ENCODE measurements at regions not wholly inside any gene's neighbourhood (a gene's known extent, or its start where the extent isn't known, plus 50 kb on each side); places are given as distances from the start of the nearest gene placed in this dataset.
A peak's percentile ranks its signal among the peaks of the same experiment; 100 is the strongest.

GRCh38 chr13:99663908-99664307, 162.6 kb downstream of the TM9SF2 start:
- DNase-seq (ENCODE audit: low read depth), result no peak

- DNase-seq (ENCODE audit: low read depth), result no peak
Observed at GRCh38 chr13:99663185-99663825, 162.0 kb downstream of the TM9SF2 start.

- DNase-seq (ENCODE audit: low read depth), result no peak
Observed at GRCh38 chr13:99662678-99663077, 161.4 kb downstream of the TM9SF2 start.

- DNase-seq (ENCODE audit: low read depth), result no peak
Observed at GRCh38 chr13:99661791-99662190, 160.5 kb downstream of the TM9SF2 start.

GRCh38 chr13:99659866-99660554, 158.7 kb downstream of the TM9SF2 start:
- no peak for DNase-seq (ENCODE audit: low read depth)

GRCh38 chr13:99659226-99659625, 158.0 kb downstream of the TM9SF2 start:
- DNase-seq (ENCODE audit: low read depth), result no peak

- DNase-seq (ENCODE audit: low read depth), result peak; percentile 61
Observed at GRCh38 chr13:99658261-99658991, 157.2 kb downstream of the TM9SF2 start.

GRCh38 chr13:99657848-99658260, 156.6 kb downstream of the TM9SF2 start:
- DNase-seq (ENCODE audit: low read depth), result peak; percentile 33

GRCh38 chr13:99656844-99657381, 155.6 kb downstream of the TM9SF2 start:
- no peak for DNase-seq (ENCODE audit: low read depth)

- DNase-seq (ENCODE audit: low read depth), result peak; percentile 72
Observed at GRCh38 chr13:99656092-99656745, 154.9 kb downstream of the TM9SF2 start.

- DNase-seq (ENCODE audit: low read depth), result peak; percentile 87
Observed at GRCh38 chr13:99655351-99656091, 154.2 kb downstream of the TM9SF2 start.

- DNase-seq (ENCODE audit: low read depth), result no peak
Observed at GRCh38 chr13:99654076-99654475, 152.8 kb downstream of the TM9SF2 start.

- DNase-seq (ENCODE audit: low read depth), result no peak
Observed at GRCh38 chr13:99653526-99653925, 152.3 kb downstream of the TM9SF2 start.

- DNase-seq (ENCODE audit: low read depth), result no peak
Observed at GRCh38 chr13:99652901-99653300, 151.6 kb downstream of the TM9SF2 start.

- no peak for DNase-seq (ENCODE audit: low read depth)
Observed at GRCh38 chr13:99652141-99652540, 150.9 kb downstream of the TM9SF2 start.

GRCh38 chr13:99651016-99651415, 149.7 kb downstream of the TM9SF2 start:
- DNase-seq (ENCODE audit: low read depth), result no peak

- DNase-seq (ENCODE audit: low read depth), result no peak
Observed at GRCh38 chr13:99650410-99650809, 149.1 kb downstream of the TM9SF2 start.

- DNase-seq (ENCODE audit: low read depth), result no peak
Observed at GRCh38 chr13:99648927-99649326, 147.7 kb downstream of the TM9SF2 start.

GRCh38 chr13:99648066-99648665, 146.9 kb downstream of the TM9SF2 start:
- no peak for DNase-seq (ENCODE audit: low read depth)

GRCh38 chr13:99647596-99647985, 146.3 kb downstream of the TM9SF2 start:
- no peak for DNase-seq (ENCODE audit: low read depth)
